GM21515 (cell line): ENCODE measurements at regions not wholly inside any gene's neighbourhood (a gene's known extent, or its start where the extent isn't known, plus 50 kb on each side); places are given as distances from the start of the nearest gene placed in this dataset.

ENCODE experiments used
- ATAC-seq: cut with Tn5 transposase; IDR thresholded peaks from one replicate; pipeline ENCODE4 v1.9.1; 2021; ENCODE audit not compliant: unreplicated experiment

DNA sequence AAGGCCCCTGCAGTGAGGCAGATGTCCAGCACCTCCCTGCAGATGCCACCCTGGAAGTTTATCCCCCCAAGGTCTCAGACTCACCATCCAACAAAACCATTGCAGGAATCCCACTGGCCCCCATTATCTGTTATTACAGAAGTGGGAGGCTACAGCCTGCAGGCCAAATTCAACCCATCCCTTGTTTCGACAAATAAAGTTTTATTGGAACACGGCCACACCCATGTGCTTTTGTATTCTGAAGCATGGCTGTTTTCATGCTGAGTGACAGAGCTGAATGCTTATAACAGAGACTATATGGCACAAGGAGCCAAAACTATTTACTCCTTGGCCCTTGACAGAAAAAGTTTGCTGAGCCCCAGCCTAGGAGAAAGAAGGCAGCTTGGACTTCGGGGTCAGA is 428.8 kb downstream of the CDK5RAP2 start:
- ATAC-seq = no peak

DNA sequence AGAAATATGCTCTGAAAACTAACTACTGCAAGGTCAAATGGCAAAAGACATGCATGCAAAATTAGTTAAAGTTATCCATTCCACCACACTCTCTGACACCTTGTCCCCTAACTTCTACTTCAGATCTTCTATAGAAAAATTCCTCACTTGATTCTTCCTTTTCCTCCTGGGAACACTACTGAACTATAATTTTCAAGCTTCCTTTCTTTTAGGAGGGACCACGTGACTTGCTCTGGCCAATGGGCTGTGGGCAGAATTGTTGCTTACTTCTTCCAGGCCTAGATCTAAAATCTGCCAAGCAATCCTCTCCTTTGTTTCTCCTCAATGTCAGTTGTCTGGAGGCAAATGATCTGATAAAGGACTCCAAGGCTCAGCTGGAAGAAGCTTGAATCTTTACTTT is 441.0 kb downstream of the CDK5RAP2 start:
- ATAC-seq = no peak

DNA sequence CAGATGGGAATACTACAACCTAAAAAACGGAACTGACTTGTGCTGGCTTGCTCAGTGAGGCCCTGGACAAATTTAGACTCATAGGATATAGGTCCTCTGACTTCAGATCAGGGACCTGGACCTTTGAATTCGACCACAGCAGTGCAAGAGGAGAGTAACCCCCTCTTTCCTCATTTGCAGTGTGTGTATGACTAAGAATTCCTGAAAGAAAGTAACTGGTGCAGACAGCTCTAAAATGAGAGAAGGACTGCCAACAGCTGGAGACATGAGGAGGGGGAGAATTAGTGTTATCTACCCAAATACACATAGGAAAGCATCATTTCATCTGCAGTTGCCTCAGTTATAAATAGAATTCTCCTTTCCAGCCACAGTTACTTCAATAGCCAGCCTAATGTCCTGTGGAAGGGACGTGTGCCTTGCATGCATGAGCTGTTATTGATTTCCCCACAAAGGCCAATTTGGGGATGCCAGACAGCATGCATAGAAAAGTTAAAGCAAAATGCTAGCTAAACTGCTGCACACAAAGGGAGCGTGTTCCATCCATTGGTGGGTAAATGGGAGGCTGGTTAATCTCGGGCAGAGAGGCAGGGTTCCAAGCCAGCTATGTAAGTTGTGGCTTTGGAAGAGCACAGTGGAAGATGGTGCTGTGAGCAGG is 442.7 kb downstream of the CDK5RAP2 start:
- ATAC-seq = no peak

DNA sequence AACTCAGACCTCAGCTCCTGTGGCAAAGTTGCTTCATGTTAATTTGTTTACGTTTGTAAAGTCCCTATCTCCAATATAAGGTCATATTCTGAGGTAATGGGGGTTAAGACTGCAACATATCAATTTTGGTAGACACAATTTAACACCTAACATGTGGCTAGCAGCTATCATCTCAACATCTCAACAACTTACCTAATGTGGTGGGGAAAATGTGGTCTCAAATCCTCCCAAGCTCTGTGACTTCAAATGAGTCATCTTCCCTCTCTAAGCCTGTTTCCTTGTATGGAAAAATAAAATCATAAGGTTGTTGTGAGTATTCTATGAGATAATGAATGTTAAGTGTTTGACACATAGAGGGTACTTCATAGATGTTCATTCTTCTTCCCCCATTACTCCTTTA is 443.3 kb downstream of the CDK5RAP2 start:
- ATAC-seq = no peak

DNA sequence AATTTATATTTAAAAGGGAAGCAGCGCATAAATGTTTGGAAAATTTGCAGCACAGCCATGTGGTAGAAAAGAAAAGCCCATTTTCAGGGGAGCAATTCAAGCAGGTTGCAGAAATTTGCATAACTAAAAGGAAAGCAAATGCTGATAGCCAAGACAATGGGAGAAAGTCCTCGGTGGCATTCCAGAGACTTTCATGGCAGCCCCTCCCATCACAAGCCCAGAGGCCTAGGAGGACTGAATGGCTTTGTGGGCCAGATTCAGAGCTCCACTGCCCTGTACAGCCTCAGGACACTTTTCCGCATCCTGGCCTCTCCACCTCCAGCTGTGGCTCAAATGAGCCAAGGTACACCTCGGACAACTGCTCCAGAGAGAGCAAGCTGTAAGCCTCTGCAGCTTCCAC is 462.9 kb downstream of the CDK5RAP2 start:
- ATAC-seq = no peak

DNA sequence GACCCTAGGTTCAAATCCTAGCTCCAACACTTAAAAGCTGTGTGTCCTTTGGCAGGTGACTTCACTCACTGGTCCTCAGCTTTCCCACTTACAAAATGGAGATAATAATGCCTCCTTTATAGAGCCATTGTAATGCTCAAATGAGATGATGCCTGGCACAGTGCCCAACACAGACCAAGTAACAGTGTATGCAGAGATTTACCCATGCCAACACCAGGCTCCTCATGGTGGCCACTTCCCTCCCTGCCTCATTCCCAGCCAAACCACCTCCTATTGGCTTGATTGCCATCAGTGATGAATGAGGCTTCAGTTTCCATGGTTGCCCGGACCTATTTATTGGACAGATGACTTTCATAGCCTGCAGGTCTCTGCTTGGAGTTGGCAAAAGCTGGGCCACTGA is 469.4 kb downstream of the CDK5RAP2 start:
- ATAC-seq = no peak

DNA sequence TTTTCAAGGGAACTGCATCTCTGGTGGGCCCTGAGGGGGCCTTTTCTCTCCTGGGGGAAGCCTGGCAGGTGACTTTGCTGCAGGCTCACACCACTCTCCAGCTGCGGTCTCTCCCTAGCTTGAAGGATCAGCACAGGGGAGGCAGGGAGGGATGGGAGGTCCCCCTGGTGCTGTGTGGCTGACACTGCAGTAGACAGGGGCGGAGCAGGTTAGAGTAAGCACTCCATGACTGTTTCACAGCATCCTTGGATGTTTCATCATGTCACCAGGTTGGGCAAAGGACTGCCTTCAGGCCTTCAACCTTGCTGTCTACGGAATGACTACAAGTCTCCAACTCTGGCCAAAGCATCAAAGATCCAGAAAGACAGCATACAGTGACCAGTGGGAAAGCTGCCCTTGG is 470.7 kb downstream of the CDK5RAP2 start:
- ATAC-seq = no peak

DNA sequence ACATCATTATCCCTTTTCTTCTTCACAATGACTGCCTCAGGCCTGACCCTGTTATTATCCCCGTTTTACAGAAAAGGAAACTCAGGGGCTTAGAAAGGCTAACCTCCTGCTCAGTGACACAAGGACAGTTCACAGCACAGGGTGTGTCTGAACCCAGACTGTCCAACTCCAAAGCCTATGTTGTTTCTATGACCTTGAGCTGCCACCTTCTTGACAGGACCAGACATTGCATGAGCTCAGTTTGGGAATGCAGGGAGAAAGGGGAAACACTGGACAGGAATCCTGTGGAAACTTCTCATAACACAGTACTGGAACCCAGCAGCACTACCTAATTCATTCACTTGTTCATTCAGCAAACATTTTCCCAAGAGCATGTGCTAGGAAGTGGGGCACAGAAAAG is 472.8 kb downstream of the CDK5RAP2 start:
- ATAC-seq = no peak

DNA sequence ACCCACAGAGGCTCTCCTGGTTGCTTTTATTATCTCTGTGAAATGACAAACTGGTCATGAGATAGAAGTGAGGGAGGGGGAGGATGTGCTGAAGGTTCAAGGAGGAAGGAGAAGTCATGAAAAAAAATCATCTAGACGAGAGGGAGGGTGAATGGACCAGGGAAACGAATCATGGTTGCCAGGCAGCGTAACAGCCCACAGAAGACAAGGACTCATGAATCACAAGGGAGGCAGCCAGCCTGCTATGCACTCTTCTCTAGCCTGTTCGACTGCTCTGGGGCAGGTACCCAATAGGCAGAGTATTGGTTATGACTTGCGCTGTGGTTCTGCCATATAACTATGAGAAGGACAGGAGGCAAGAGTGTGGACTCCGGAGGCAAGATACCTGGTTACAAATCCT is 475.2 kb downstream of the CDK5RAP2 start:
- ATAC-seq = no peak

DNA sequence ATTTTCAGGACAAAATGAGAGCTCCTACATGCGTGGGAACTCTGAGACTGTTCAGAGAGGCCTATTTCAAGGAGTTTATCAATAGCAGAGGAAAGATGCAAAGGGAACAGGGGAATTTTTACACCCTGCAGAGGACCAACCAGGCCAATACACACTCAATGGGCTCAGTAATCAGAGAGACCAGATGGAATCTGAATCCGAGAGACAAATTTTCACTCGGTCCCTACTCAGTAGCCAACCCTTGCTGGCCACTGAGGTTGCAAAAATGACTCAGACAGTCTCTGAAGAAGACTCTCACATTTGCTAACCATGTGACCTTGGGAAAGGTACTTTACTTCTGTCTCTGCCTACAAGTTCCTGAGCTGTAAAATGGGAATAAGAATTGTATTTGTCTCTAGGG is 479.4 kb downstream of the CDK5RAP2 start:
- ATAC-seq = no peak

DNA sequence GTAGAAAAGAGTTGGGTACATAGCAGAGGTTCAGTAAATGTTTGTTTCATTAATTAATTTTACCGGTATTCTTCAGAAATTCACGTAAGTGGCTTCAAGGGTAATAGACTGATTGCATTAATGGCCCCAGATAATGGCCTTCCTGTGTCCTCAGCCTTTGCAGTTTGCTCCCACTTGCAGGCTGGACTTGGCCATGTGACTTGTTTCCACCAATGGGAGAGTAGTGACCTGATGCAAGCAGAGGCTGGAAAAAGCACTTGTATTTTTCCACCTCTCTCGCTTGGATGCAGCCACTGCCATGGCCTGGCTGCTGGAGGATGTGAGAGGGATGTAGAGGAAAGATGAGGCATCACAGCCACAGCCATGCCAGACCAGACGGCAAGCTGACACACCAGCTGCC is 480.9 kb downstream of the CDK5RAP2 start:
- no peak for ATAC-seq

DNA sequence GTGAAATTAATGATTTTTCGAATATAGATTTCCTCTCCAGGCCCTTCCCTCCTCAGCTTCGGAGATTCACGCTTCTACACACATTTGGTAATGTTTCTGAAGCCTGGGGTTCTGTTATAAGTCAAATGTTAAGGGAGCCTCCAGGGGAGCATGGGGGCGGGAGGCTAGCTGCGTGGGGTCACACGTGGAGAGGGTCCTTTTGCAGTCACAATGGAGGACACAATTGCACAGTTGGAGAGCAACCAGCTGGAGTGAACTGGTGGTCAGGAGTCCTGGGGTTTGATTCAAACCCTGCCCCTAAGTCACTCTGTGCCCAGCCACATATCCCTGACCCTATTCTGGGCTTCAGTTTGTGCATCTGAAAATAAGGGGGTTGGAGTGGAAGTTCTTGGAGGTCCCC is 481.4 kb downstream of the CDK5RAP2 start:
- ATAC-seq = no peak

DNA sequence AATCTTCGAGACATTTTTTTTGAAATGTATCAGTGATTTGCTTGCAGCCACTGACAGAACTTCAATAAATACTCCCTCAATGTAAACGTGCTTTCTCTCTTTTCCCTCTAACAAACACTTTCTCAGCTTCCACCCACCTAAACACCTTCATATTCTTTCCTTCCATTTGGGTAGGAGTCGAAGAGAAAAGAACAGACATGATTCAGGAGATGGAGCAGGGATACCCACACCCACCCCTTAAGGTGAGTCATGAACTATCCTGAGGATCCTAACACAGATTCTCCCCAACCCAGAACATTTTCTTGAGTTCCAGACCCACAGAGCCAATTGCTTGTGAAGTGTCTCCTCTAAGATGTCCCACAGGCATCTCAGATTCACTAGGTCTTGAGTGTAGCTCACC is 488.8 kb downstream of the CDK5RAP2 start:
- no peak for ATAC-seq

DNA sequence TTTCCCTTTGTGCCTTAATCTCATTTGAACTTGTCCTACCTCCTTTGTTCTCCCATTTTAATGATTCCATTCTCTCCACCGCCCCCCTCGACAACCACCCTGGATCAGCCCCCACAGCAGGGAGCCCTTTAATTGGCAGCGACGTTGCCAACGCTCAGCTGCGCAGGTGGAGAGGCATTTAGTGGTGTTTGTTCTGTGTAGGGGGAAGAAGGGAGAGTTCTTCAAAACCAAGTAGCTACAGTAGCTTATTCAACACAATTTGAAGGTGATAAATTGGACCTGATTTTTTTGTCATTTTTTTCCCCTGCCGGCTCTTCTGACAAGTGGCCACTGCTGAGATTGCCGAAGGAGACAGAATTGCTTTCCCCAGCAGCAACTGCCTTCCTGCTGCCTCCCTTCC is 499.1 kb downstream of the CDK5RAP2 start:
- ATAC-seq = no peak

DNA sequence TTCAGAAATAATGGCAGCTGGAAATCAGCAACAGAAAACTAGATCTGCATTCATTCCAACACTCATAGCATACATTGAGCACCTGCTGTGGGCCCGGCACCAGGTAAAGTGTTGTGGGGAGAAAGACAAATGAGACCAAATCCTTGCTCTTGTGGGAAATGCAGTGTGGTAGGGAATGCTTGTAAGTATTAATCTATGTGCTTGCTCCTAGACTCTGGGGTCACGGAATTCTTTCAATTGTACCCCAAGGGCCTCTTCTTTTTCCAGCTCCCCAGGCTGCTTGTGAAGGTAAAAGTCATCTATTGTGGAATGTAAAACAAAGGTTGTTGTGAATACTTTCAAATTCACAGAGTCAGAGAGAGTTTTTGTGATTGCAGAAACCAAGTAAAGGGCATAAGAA is 501.9 kb downstream of the CDK5RAP2 start:
- ATAC-seq = no peak

DNA sequence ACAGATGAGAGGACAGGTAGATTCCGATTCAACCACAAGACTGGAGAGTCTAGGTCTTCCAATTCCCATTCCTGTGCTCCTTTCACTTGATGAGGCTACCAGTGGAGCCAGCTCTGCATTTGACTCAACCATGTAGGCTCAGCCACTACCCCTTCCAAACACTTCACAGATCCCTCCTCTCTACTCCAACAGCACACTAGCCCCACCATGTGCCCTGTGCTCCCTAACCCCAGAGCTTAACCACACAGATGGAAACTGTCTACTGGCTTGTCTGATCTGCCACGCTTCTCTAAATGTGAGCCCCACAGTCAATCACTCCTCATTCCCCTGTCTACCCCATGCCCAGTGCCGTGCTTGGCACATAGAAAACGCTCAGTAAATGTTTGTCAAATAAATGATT is 508.2 kb downstream of the CDK5RAP2 start:
- no peak for ATAC-seq

DNA sequence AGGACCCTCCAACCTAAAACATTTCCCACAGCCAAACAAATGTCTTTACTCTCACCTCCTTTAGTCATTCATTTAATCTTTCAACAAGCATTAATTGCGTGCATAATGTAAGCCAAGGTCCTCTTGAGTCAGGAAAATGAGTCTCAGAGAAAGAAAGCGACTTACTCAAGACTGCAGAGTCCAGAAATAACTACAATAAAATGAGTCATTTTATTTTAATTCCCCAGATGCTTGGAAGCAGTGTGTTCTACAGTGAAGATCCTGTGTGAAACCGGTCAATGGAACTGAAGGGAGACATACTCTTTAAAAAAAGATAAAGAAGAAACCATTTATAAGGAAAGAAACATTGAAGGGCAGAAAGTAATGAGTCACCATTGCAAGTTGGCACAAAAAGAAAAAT is 513.7 kb downstream of the CDK5RAP2 start:
- no peak for ATAC-seq

DNA sequence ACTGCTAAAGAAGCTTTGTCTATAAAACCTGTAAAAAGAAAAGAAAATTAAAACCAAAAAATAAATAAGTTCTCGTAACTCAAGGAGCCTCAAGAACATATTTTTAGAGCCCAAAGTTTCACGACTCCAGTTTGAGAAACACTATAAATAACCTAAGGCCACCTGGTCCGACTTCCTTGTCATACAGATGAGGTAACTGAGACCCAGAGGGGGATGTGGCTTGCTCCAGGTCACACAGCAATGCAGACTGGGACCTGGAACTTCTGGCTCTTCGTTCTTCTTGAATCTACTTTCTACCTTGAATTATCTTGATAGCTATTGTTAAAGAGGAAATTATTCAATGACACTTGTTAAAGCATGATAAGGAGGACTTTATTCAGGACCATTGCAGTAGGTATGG is 514.8 kb downstream of the CDK5RAP2 start:
- no peak for ATAC-seq

DNA sequence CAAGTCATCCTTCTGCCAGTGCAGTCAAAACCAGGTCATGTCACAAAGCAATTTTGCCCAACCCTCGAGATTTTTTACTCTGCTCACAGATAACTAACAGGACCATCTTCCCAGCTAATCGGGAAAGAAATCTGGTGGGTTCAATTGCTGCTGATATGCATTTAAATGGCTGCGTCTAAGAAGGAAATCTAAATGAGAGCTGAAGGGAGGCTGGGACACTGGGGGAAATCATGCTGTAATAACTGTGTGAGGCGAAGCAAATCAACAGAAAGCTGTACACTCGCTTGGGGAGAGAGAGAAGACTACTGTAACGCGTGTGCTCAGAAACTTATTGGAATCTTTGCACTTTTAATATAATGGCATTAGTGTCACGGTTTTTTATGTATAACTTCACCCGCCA is 535.0 kb downstream of the CDK5RAP2 start:
- no peak for ATAC-seq

DNA sequence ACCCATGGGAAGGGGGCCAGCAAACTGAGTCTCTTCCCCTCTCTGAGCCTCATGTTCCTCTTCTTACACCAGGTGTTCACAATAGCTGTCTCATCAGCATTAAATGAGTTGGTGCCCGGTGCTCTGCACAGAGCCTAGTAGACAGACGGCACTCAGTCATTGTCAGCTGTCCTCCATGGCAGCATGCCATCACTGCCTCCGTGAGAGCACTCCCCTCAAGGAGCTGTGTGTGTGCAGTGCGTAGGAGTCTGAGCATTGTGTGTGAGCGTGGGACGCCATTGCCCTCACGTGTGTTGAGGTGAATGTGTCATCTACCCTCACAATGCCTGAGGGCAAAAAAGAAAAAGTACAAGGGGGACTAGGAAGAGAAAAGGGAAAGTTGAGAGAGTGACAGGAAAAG is 536.5 kb downstream of the CDK5RAP2 start:
- no peak for ATAC-seq

DNA sequence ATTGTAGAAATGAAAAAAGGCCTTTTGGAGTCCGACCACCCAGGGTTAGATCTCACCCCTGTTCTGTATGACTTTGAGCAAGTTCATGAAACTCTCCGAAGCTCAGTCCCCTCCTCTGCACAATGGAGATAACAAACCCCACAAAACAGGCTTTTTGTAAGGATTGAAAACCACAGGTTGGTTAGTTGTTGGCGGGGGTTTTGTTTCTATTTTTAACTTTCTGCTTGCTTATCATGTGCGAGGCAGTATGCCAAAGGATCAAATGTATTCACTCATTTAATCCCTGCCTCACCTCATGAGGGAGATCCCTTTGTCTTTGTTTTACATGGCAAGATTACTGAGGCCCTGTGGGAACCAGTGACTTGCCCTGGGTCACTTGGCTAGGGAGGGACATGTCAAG is 539.1 kb downstream of the CDK5RAP2 start:
- no peak for ATAC-seq

DNA sequence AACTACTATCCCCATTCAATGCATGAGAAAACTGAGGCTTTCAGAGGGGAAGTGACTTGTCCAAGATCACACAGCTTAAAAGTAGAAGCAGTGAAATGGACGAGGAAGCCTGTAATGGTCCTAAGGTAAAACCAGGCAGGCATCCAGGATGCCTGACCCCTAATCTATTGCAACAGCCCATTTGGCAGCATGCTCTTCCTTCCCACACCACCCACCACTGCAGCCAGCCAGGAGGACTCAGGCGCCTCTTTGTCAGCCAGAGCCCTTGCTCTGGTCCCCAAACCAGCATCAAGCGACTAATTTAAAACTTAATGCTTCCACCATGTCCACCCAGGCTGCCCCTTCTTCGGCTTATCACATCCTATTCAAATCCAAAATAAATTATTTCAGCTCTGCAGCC is 541.6 kb downstream of the CDK5RAP2 start:
- no peak for ATAC-seq

DNA sequence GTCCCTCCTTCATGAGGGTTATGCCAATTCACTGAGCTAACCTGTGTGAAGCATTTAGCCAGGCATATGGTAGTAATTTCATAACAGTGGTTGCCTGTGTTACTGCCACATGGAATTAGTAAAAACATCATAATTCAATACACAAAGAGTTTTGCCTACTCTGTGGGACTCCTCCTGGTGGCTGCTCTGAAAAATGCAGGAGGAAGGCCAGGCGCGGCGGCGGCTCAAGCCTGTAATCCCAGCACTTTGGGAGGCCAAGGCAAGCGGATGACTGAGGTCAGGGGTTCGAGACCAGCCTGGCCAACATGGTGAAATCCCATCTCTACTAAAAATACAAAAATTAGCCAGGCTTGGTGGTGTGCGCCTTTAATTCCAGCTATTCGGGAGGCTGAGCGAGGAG is 547.3 kb downstream of the CDK5RAP2 start:
- ATAC-seq = no peak

DNA sequence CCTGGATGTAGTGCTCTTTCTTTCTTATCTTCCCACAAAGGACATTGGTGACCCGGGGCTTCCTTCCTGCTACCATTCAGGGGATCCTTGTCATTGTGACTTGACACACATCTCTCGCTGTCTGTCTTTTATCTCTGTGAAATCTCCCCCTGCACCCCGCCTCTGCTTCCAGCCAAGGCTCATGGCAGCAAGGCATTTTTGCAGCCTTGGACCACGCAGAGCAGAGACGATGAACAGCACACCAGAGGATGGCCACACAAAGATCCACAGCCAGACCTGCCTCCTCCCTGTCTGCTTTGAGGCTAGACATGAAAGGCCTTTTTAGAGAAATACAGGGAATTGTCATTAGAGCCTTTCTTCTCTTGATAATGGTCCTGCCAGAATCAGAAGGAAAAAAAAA is 549.1 kb downstream of the CDK5RAP2 start:
- ATAC-seq = no peak
